Thyroid gland (tissue), 4 donors: ENCODE measurements at regions not wholly inside any gene's neighbourhood (a gene's known extent, or its start where the extent isn't known, plus 50 kb on each side); places are given as distances from the start of the nearest gene placed in this dataset.

ENCODE experiments used
- POLR2A ChIP-seq, 2 donors: fragments of 450-650 bp; IDR thresholded peaks; one replicate each; pipeline ENCODE4 v1.6.1; 2017; ENCODE audit warnings: antibody characterized with exemption in 2 of 2, mild to moderate bottlenecking in 2 of 2, moderate library complexity in 1 of 2
- TF ChIP-seq, protein P1 (sequence below), 6 experiments: fragments of 200-600 bp in 3 of 6; fragments of 450-650 bp in 3 of 6; sonication (generic) in 3 of 6; IDR thresholded peaks; one replicate each; pipeline ENCODE4 v1.5.1; 2016 to 2019; ENCODE audit warnings: antibody characterized with exemption in 6 of 6, mild to moderate bottlenecking in 2 of 6, inconsistent platforms in 1 of 6, moderate library complexity in 1 of 6

DNA sequence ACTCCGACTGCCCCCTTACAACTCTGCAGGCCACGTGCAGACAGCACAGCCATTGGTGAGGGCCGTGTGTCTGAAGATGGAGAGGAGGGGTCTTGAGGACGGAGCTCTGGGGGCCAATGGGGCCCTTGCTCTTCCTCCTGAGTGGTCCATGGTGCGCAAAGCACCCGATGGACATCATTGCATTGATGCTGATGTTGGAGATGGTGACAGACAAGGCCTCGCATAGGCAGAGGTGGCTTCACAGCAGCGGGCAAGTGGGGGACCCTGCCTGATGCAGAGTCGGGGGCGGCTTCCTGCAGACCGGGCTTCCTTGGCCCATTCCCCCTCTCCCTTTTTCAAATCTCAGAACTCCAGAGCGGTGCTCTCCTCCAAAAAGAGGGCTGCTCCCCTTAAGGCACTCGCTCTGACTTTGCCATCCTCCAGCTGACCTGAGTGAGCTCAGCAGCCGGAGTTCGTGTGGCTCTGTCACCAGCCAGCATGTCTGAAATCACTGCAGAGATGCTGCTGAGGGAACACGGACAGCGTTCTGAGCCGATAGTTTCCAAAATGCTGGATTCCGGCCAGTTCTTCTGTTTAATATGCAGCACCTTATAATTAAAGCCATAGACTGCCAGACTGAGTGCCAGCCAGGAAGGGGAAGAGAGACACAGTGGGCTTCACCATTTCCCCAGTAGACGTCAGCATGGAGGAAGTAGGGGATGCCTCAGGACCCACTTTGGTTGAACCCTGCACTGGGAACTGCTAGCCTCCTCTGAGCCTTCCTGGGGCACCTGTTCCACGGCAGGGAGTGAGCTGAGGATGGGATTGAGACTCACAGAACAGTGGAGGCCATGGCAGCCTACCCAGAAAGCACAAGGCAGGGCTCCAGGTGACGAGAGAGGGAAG lies 278.2 kb downstream of the BRD1 start:
- TF ChIP-seq, protein P1, sequence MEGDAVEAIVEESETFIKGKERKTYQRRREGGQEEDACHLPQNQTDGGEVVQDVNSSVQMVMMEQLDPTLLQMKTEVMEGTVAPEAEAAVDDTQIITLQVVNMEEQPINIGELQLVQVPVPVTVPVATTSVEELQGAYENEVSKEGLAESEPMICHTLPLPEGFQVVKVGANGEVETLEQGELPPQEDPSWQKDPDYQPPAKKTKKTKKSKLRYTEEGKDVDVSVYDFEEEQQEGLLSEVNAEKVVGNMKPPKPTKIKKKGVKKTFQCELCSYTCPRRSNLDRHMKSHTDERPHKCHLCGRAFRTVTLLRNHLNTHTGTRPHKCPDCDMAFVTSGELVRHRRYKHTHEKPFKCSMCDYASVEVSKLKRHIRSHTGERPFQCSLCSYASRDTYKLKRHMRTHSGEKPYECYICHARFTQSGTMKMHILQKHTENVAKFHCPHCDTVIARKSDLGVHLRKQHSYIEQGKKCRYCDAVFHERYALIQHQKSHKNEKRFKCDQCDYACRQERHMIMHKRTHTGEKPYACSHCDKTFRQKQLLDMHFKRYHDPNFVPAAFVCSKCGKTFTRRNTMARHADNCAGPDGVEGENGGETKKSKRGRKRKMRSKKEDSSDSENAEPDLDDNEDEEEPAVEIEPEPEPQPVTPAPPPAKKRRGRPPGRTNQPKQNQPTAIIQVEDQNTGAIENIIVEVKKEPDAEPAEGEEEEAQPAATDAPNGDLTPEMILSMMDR (IDR thresholded peaks at IDR 0.05) = no peak
- no peak for TF ChIP-seq POLR2A (IDR thresholded peaks at IDR 0.05)
